ENCODE measurements at regions not wholly inside any gene's neighbourhood (a gene's known extent, or its start where the extent isn't known, plus 50 kb on each side); places are given as distances from the start of the nearest gene placed in this dataset.

- ChIA-PET CTCF (interaction anchor here (0.9 to 1.4 kb wide), 3 partner anchors 12 to 137 kb away, joined by 3 to 5 read pairs (median 3); no protein-coding TSS in a partner anchor), POLR2A (interaction anchor here (0.9 kb wide), 1 partner anchor 15 kb away, joined by 3 read pairs; no protein-coding TSS in a partner anchor)
- no peaks in the 10 kb centered on the region for H4K20me1 ChIP-seq (replicated peaks; ENCODE audit: control insufficient read depth, extremely low read depth, insufficient read depth, low read length)
- DNase-seq (ENCODE audit: low read depth, low spot score) (no peak), FAIRE-seq (no peak)
- H3K27me3 ChIP-seq (ENCODE audit: control insufficient read depth in 2 of 2, insufficient read depth in 2 of 2, low read length in 2 of 2), result no peaks in the 10 kb centered on the region
- H3K9me1 ChIP-seq (replicated peaks; ENCODE audit: control insufficient read depth, extremely low read depth, insufficient read depth, low read length), result no peaks in the 10 kb centered on the region
- no TSS peak for BruUV-seq (replicated peaks)
- H3K79me2 ChIP-seq (ENCODE audit: control insufficient read depth, insufficient read depth, low read length), result no peaks in the 10 kb centered on the region
- TF ChIP-seq POLR2A (IDR thresholded peaks at IDR 0.05; ENCODE audit: low read depth, low read length) (no peak), MYC (IDR thresholded peaks at IDR 0.05; ENCODE audit: low read depth, low read length) (no peak), POLR2AphosphoS5 (IDR thresholded peaks at IDR 0.05; ENCODE audit: insufficient read depth, low read depth, low read length) (no peak), CTCF (IDR thresholded peaks at IDR 0.05; ENCODE audit: extremely low read depth in 1 of 2, insufficient read depth in 1 of 2, low read depth in 1 of 2, low read length in 2 of 2) (no peak), MAX (IDR thresholded peaks at IDR 0.05; ENCODE audit: insufficient read depth, insufficient read length) (no peak), JUN (IDR thresholded peaks at IDR 0.05; ENCODE audit: borderline replicate concordance, insufficient read depth, insufficient read length, low read depth) (no peak)
- dilution Hi-C loops (cut with MboI; ENCODE audit: extremely low pct_ligation_motif_present, low sequenced_read_pairs) (no loop called here), intact Hi-C loops (cut with micrococcal nuclease) (no loop called here)
- H3K4me2 ChIP-seq (ENCODE audit: insufficient read depth, low read length), result no peak overlapping the region
- H2AFZ ChIP-seq (ENCODE audit: low read depth, low read length), result no peak overlapping the region
- no peak overlapping the region for H3K9ac ChIP-seq (replicated peaks; ENCODE audit: extremely low read depth, insufficient read depth, low read length)
- H3K4me1 ChIP-seq (ENCODE audit: control insufficient read depth, extremely low read depth, insufficient read depth, low read length), result peaks cover 55% of the 10 kb centered on the region
- no peaks in the 10 kb centered on the region for H3K36me3 ChIP-seq (ENCODE audit: control insufficient read depth in 2 of 2, extremely low read depth in 1 of 2, insufficient read depth in 2 of 2, low read length in 2 of 2)
- no peak overlapping the region for H3K4me3 ChIP-seq (replicated peaks in 1 of 3; ENCODE audit: insufficient read depth in 1 of 3, low read depth in 1 of 3, low read length in 3 of 3)
- H3K27ac ChIP-seq (ENCODE audit: insufficient read depth, low read depth, low read length), result no peak overlapping the region
- H3K9me3 ChIP-seq (replicated peaks; ENCODE audit: control insufficient read depth, insufficient read depth, low read length), result no peaks in the 10 kb centered on the region
Observed at GRCh38 chr21:38989379-38989744, 183.6 kb downstream of the ETS2 start.

All from endothelial cell of umbilical vein (primary cell).